Fibroblast of skin of left quadriceps (primary cell): ENCODE measurements at regions not wholly inside any gene's neighbourhood (a gene's known extent, or its start where the extent isn't known, plus 50 kb on each side); places are given as distances from the start of the nearest gene placed in this dataset.
"Not testable (repeated sequence)": the region's sequence is repeated elsewhere in the genome, so short reads cannot be mapped to it uniquely, and the experiment has no call there.

Experiments used
- DNase-seq, 2 experiments: peaks; one replicate each; pipeline ENCODE4 v3.0.0-alpha.2; 2013; ENCODE audit warnings: low read depth in 2 of 2

GRCh38 chr7:23887660-23888059, 177.6 kb downstream of the STK31 start:
- DNase-seq = no peak

GRCh38 chr7:23888958-23889357, 178.9 kb downstream of the STK31 start:
- no peak for DNase-seq

DNA sequence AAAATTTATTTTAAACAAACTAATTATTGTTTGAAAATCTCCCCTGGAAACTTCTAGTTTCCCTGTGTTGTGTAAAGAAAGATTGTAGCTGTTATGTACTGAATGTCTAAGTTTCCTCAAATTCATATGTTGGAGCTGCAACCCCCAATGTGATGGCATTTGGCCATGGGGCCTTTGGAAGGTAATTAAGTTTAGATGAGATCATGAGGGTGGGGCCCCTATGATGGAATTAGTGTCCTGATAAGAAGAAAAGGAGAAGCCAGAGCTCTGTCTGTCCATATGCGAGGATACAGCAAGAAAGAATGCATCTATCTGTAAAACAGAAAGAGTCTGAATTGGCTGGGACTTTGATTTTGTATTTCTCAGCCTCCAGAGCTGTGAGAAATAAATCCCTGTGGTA, 179.5 kb downstream of the STK31 start:
- no peak for DNase-seq

DNA sequence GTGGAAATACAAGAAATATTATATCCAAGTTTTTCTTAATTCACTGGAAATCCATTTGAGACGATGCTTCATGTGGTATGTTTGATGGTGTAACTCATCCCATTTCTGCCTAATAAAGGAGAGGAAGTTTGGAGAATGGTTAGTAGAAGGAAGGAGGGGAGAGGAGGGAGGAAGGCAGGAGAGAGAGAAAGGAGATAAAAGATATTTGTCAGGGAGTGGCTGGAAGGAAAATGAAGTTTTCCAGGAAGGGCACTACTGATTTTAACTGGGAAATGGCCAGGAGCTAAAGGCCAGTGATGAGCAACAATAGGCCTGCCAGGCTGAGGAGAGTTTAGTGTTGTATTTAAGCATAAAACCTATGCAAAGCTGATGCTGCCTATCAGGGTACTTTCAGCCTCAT, 182.0 kb downstream of the STK31 start:
- no peak for DNase-seq

GRCh38 chr7:23893176-23893941, 183.3 kb downstream of the STK31 start:
- DNase-seq = peak; percentile 10 to 22

DNA sequence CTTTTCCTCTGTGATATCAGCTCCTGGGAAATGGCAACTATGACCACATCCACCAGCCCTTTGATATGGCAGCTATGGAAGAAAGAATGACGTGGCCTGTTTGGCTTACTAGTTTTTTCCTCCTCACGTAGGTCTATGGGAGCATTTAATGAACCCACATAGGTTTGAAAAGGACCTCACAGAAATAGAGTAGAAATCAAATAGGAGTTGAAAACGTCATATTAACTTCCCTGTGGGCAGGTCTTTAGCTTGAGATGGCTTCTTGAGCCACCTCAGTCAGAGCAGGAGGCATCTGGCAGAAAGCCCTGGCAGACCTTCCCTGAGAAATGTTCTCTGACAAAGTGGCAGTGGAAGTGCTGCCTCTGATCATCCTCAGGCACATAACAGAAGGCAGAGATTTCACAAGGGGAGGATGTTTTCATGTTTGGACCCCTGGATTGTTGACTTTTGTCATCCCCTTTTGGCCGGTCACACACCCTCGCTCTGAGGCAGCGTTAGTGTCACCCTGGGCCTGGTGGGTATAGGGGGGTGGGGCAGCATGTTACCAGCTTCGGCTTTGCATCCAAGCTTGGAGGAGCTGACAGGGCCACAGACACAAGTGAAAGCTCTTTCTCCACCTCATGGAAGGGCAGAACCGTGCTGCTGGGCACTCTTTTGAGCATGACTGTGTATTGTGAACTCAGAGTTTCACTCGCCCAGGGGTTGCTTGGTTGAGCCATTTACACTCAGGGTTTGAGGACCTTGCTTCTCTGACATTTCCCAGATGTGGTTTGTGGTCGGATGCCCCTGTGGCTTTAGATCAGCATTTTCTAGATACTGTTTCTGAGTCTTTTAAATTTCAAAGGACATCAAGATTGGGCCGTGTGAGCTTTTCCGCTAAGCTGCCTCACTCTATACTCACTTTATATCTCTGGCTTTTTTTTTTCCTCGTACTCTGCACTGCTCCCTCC, 184.2 kb downstream of the STK31 start:
- no peak for DNase-seq

GRCh38 chr7:23894892-23895569, 185.0 kb downstream of the STK31 start:
- DNase-seq = no peak

DNA sequence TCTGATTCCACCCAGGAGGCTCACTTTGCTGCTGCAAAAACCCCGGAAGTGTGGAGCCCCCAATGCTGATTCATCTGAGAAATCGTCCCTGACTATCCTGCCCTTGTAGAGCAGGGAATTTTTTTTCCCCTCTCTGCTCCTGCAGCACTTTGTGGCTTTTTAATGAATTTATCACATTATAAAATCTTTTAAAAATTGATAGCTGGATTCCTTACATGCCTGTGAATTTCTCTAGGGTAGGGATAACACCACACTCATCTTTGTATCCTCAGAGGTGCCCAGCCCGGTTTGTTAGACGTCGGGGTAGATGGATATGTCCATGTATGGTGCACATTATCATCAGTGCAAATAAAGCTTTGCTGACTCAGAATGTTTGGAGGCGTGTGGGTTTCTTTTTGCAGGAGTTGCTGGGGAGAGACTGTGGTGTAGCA, 185.7 kb downstream of the STK31 start:
- peak; percentile 21 to 32 for DNase-seq

GRCh38 chr7:23898619-23899018, 188.6 kb downstream of the STK31 start:
- DNase-seq = no peak

DNA sequence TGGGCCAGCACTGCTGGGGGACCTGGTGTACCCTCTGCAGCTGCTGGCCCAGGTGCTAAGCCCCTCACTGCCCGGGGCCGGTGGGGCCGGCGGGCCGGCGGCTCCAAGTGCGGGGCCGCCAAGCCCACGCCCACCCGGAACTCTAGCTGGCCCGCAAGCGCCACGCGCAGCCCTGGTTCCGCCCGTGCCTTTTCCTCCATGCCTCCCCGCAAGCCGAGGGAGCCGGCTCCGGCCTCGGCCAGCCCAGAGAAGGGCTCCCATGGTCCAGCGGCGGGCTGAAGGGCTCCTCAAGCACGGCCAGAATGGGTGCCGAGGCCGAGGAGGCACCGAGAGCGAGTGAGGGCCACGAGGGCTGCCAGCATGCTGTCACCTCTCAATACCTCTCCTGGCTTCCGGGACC, 194.9 kb downstream of the STK31 start:
- not testable (repeated sequence) for DNase-seq

DNA sequence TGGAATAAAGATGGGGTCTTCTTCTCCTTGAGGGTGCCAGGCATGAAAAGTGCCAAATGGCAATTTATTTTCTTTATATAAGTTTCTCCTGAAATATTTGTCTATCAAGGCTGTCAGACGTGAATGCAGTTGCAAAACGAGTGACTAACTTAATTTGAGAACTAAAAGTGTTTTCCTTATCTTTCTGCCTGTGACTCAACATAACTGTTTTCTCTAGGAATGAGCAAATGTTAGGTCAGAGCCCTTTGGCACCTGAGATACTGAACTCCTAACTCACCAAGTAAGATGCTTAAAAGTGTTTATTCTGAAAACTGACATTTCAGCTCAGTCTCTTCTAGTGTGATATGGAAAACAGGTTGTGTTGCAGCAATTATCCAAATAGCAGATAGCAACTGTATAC, 197.0 kb downstream of the STK31 start:
- DNase-seq = no peak

DNA sequence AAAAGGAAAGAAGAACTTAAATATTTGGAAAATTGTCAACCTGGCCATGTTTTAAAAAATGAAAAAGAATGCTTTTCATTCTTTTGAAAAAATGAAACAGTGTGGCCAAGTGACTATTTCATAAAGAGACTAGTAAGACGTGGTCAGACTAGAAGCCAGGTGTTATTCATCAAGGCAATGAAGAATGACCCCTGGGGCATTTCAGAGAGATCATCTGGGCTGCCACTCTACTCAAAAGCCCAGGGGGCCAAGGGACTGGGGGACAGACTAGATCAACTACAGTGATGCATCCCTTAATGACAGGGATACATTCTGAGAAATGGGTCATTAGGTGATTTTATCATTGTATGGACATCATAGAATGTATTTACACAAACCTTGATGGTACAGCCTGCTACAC, 199.4 kb downstream of the STK31 start:
- no peak for DNase-seq

DNA sequence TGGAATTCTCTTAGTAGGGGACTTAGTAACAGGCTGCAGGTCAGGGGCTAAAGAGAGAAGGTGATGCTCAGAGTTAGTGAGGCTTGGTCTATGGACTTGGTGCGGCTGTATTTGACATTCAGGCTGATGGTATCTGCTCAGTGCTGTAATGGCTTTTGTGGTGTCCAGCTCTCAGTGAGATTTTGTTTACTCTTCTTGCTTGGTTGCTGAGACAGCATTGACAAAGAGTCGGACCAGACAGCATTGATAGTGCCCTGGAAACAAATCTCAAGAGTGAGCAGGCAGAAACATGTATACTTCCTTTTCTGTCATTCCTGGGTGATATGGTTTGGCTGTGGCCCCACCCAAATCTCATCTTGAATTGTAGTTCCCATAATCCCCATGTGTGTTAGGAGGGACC, 202.0 kb downstream of the STK31 start:
- DNase-seq = no peak

DNA sequence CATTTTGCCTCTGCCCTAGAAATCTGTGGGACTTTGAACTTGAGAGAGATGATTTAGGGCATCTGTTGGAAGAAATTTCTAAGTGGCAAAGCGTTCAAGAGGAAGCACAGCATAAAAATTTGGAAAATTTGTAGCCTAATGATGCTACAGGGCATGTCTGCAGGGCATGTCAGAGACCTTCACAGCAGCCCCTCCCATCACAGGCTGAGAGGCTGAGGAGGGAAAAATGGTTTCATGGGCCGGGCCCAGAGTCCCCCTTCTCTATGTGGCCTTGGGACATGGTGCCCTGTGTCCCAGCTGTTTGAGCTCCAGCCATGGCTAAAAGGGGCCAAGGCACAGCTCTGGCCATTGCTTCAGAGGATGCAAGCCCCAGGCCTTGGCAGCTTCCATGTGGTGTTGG, 203.0 kb downstream of the STK31 start:
- no peak for DNase-seq

DNA sequence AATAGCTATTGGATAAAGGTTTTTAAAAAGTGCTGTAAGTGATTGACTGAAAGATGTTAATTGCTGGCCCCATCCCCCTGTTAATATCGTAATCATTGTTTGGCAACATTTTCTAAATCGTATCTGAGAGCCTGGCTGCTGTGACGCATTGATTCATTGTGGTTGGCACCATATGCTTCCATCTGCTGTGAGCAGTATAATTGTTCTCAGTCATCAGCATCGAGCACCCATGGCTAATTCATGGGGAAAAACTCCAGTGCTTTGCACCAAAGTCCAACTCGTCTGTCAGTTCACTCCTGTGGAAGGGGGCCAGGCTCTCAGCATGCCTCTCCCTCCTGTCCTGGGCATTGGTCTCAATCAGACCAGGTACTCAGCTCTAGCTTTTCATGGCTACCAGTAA, 205.2 kb downstream of the STK31 start:
- DNase-seq = no peak

- DNase-seq = no peak
These were observed 208.3 kb downstream of the STK31 start for GRCh38 chr7:23918286-23918685.

GRCh38 chr7:23918856-23919255, 208.8 kb downstream of the STK31 start:
- DNase-seq = no peak

- DNase-seq = no peak
These were observed 215.1 kb downstream of the STK31 start for GRCh38 chr7:23925088-23925487.

DNA sequence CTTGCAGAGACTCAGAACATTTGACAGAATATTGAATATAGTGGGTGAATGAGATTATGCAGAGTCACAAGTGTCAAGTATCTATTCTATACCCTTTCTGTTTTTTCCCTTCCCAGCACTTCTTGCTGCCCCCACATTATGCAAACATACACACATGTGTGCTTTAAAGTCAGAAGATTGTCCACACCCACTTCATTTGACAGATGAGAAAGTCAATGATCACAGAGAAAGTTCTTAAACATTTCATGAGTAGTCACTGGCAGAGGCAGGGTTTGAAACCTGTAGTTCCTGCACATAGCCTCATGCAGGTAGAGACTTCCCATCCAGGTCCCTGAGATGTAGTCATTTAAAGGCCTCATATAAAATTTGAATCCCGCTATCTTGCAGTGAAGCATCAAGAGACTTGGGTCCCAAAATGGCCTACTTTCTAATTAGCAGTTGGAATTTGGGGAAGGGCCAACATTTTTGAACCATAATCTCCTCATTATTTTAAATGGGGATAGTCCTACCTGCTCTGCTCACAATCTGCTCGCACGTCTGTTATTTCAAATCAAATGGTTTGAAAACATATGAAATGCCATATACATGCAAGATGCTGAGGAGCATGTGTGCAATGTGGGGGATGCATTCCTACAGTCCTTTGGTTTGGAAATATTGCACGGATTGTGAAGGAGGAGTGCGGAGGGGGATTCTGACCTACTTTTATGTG, 217.8 kb downstream of the STK31 start:
- DNase-seq = no peak

DNA sequence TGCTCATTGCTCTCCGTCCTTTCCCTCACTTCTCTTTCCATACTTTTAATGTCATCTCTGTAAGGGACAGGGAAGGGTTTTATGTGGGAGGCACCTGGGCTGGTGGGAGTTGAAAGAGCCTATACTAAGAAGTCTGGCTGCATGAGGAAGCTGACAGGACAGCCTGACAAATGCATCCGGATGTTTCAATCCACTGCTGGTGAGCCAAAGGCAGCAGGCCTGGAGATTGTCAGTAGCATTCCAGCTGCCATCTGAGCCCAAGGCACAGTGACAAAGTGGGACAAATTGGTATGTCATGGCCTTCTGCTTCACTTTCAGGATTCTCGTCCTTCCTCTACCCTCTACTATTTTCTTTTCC, 218.4 kb downstream of the STK31 start:
- no peak for DNase-seq

DNA sequence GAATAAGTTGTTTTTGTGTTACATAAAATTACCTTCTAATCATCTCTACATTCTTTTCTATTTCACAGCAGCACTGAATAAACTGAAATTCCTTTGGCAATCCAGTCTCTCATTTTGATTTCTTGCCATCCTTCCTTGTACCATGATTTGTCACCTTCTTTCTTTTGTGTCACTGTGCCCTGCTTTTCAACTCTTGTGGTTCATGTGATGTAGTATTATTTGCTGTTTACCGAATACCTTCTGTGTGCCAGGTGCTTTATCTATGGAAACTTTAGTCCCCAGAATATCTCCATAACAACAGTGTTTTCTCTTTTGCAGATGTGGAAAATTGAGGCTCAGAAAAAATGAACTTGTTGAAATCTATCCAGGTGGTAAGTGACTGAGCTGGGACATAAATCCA, 220.3 kb downstream of the STK31 start:
- no peak for DNase-seq

DNA sequence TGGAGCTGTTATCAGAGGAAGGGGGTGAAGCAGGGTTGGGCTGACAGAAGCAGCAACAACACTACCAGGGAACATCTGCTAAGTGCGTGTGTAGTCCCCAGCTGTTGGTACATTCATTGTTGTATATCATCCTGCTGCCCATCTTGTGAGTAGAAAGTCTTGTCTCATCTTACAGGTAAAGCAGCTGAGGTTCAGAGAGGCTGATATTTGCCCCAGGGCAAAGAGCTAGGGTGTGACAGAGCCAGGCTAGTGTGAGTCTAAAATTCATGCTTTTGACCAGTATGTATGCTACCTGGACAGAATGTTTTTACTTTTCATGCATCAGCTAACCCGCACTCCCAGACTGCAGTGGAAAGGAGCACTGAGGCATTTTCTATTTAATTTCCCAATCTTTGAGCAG, 221.6 kb downstream of the STK31 start:
- no peak for DNase-seq
